ENCODE measurements at regions not wholly inside any gene's neighbourhood (a gene's known extent, or its start where the extent isn't known, plus 50 kb on each side); places are given as distances from the start of the nearest gene placed in this dataset.

DNA sequence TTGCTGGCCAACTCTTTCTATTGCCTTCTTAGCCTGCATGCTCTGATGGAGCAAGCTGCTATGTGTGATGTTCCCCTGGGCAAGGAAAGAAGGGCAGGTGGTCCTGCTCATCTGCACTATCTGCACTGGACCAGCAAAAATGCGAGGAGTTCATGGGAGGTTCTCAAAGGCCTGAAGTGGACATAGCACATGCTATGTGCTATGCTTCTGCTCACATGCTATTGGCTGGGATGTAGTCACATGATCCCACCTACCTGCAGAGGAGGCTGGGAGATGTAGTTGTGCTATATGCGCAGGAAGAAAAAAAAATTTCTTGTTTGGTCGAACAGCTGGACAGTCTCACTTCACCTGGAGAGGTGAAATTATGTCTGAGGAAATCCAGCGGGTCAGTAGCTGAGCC lies 587.7 kb downstream of the MATN1 start:
- no peak overlapping the region for H2AFZ ChIP-seq (ENCODE audit: low read length)
- no peaks in the 10 kb centered on the region for H3F3A ChIP-seq (ENCODE audit: low read depth)
- H4K20me1 ChIP-seq (ENCODE audit: insufficient read depth, low read length, poor library complexity, severe bottlenecking): no peaks in the 10 kb centered on the region
- H3K79me2 ChIP-seq (ENCODE audit: insufficient read depth, low read length): no peaks in the 10 kb centered on the region
- no peaks in the 10 kb centered on the region for H3K27me3 ChIP-seq (ENCODE audit: insufficient read depth, low read length, poor library complexity, severe bottlenecking)
- no peak overlapping the region for H3K9ac ChIP-seq (ENCODE audit: low read depth, low read length, poor library complexity, severe bottlenecking)
- TF ChIP-seq, protein P1, sequence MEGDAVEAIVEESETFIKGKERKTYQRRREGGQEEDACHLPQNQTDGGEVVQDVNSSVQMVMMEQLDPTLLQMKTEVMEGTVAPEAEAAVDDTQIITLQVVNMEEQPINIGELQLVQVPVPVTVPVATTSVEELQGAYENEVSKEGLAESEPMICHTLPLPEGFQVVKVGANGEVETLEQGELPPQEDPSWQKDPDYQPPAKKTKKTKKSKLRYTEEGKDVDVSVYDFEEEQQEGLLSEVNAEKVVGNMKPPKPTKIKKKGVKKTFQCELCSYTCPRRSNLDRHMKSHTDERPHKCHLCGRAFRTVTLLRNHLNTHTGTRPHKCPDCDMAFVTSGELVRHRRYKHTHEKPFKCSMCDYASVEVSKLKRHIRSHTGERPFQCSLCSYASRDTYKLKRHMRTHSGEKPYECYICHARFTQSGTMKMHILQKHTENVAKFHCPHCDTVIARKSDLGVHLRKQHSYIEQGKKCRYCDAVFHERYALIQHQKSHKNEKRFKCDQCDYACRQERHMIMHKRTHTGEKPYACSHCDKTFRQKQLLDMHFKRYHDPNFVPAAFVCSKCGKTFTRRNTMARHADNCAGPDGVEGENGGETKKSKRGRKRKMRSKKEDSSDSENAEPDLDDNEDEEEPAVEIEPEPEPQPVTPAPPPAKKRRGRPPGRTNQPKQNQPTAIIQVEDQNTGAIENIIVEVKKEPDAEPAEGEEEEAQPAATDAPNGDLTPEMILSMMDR (conservative IDR thresholded peaks at IDR 0.05; ENCODE audit: low read length): no peak
- TF ChIP-seq EZH2phosphoT487 (IDR thresholded peaks at IDR 0.05; ENCODE audit: borderline replicate concordance): no peak
- H3K36me3 ChIP-seq (ENCODE audit: insufficient read depth, low read length): no peaks in the 10 kb centered on the region
- H3K9me2 ChIP-seq (replicated peaks; ENCODE audit: low read depth, low read length): no peaks in the 10 kb centered on the region
- no peak overlapping the region for H3K4me3 ChIP-seq (ENCODE audit: low read length, poor library complexity, severe bottlenecking)
- H3K4me1 ChIP-seq (ENCODE audit: insufficient read depth, low read length, poor library complexity, severe bottlenecking): no peaks in the 10 kb centered on the region
- H3K4me2 ChIP-seq (ENCODE audit: low read depth, low read length, poor library complexity, severe bottlenecking): no peak overlapping the region
- H3K9me3 ChIP-seq (ENCODE audit: insufficient read depth, low read depth, low read length): 0 out of 2 replicates have a peak, but pooled peaks cover 3% of the 10 kb centered on the region

DNA sequence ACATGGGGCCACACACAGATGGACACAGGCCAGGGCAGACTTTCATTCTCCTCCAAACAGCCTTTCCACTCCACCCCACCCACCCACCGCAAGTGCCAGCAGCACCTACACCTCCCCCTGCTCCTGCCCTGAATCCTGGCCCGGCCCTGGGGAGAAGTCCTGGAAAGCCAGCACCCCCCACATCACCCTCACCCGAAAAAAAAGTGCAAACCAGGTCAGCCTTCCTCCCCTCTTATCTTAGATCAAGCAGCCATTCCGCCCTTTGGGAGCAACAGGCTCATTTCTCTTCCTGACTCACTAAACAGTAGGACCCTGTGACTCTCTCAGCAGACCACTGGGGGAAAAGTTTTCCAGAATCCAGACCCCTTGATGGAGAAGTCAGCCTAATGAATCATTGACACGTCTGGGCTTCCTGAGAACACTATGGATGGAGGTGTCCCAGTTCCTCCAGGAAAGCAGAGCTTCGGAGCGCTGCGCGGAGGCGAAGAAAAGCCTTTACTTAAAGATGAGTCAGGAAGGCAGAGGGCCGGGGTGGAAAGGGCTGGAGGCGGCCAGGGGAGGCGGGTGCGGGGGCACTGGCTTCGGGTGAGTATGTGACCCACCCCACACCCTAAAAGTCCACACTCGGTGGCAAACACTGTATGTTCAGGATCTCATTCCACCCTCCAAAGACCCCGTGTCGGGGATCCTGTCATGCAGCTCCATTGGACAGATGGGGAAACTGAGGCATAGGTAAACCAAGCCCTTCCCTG lies 588.7 kb downstream of the MATN1 start:
- Histone ChIP-seq H3K9ac (ENCODE audit: low read depth, low read length, poor library complexity, severe bottlenecking) (no peak overlapping the region), H2AFZ (ENCODE audit: low read length) (no peak overlapping the region), H3K4me2 (ENCODE audit: low read depth, low read length, poor library complexity, severe bottlenecking) (no peak overlapping the region), H4K20me1 (ENCODE audit: insufficient read depth, low read length, poor library complexity, severe bottlenecking) (no peaks in the 10 kb centered on the region), H3K4me1 (ENCODE audit: insufficient read depth, low read length, poor library complexity, severe bottlenecking) (no peaks in the 10 kb centered on the region), H3K9me2 (replicated peaks; ENCODE audit: low read depth, low read length) (no peaks in the 10 kb centered on the region), H3F3A (ENCODE audit: low read depth) (no peaks in the 10 kb centered on the region), H3K27me3 (ENCODE audit: insufficient read depth, low read length, poor library complexity, severe bottlenecking) (no peaks in the 10 kb centered on the region), H3K9me3 (ENCODE audit: insufficient read depth, low read depth, low read length) (0 out of 2 replicates have a peak, but pooled peaks cover 3% of the 10 kb centered on the region), H3K79me2 (ENCODE audit: insufficient read depth, low read length) (no peaks in the 10 kb centered on the region), H3K36me3 (ENCODE audit: insufficient read depth, low read length) (no peaks in the 10 kb centered on the region), H3K4me3 (ENCODE audit: low read length, poor library complexity, severe bottlenecking) (no peak overlapping the region)
- no peak for TF ChIP-seq EZH2phosphoT487 (IDR thresholded peaks at IDR 0.05; ENCODE audit: borderline replicate concordance)
- TF ChIP-seq, protein P1 (conservative IDR thresholded peaks at IDR 0.05; ENCODE audit: low read length): no peak

DNA sequence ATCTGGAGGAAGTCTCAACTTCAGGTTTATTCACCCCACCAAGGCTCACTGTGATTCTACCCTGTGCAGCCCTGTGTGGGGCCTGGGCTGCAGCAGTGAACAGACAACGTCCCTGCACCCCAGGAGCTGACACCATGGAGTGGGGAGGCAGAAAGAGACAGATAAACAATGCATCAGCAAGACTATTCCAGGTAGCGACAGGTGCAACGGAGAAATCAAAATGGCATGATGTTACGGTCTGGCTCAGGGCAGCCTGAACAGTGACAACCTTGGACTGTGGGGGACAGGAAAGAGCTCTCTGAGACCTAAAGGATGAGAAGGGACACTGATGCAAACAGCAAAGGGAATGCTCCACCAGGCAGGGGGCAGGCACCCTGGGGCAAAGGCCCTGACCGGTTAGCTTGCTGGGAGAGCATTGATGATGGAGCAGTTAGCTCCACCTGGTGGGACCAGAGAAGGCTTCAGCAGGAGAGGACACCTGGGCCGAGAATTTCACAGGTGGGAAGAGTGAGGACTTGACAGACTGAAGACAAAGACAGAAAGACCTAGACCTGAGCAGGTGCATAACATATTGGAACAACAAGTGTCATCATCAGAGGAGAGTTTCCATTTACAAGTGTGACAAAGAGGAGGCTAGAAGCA lies 589.9 kb downstream of the MATN1 start:
- H3K4me2 ChIP-seq (ENCODE audit: low read depth, low read length, poor library complexity, severe bottlenecking): no peak overlapping the region
- H3K79me2 ChIP-seq (ENCODE audit: insufficient read depth, low read length): no peaks in the 10 kb centered on the region
- H3K27me3 ChIP-seq (ENCODE audit: insufficient read depth, low read length, poor library complexity, severe bottlenecking): no peaks in the 10 kb centered on the region
- no peaks in the 10 kb centered on the region for H3K36me3 ChIP-seq (ENCODE audit: insufficient read depth, low read length)
- no peak overlapping the region for H3K9ac ChIP-seq (ENCODE audit: low read depth, low read length, poor library complexity, severe bottlenecking)
- 0 out of 2 replicates have a peak, but pooled peaks cover 3% of the 10 kb centered on the region for H3K9me3 ChIP-seq (ENCODE audit: insufficient read depth, low read depth, low read length)
- no peaks in the 10 kb centered on the region for H3F3A ChIP-seq (ENCODE audit: low read depth)
- no peaks in the 10 kb centered on the region for H3K9me2 ChIP-seq (replicated peaks; ENCODE audit: low read depth, low read length)
- H2AFZ ChIP-seq (ENCODE audit: low read length): no peak overlapping the region
- H4K20me1 ChIP-seq (ENCODE audit: insufficient read depth, low read length, poor library complexity, severe bottlenecking): no peaks in the 10 kb centered on the region
- H3K4me3 ChIP-seq (ENCODE audit: low read length, poor library complexity, severe bottlenecking): no peak overlapping the region
- no peak for TF ChIP-seq EZH2phosphoT487 (IDR thresholded peaks at IDR 0.05; ENCODE audit: borderline replicate concordance)
- H3K4me1 ChIP-seq (ENCODE audit: insufficient read depth, low read length, poor library complexity, severe bottlenecking): no peaks in the 10 kb centered on the region
